M059J (cell line): ENCODE measurements at regions not wholly inside any gene's neighbourhood (a gene's known extent, or its start where the extent isn't known, plus 50 kb on each side); places are given as distances from the start of the nearest gene placed in this dataset.
"Not testable (repeated sequence)": the region's sequence is repeated elsewhere in the genome, so short reads cannot be mapped to it uniquely, and the experiment has no call there.

Experiments used
- DNase-seq: peaks from one replicate; pipeline ENCODE4 v3.0.0-alpha.2; 2012; ENCODE audit warnings: low read depth

GRCh38 chr1:164423136-164423535, 135.8 kb upstream of the PBX1 start:
- no peak for DNase-seq

GRCh38 chr1:164433141-164433817, 125.7 kb upstream of the PBX1 start:
- no peak for DNase-seq

- no peak for DNase-seq
Measured at GRCh38 chr1:164433818-164434170, 125.2 kb upstream of the PBX1 start.

- DNase-seq: peak; percentile 28
Measured at GRCh38 chr1:164440232-164440631, 118.8 kb upstream of the PBX1 start.

GRCh38 chr1:164443166-164443565, 115.8 kb upstream of the PBX1 start:
- DNase-seq: no peak

GRCh38 chr1:164443836-164444235, 115.1 kb upstream of the PBX1 start:
- no peak for DNase-seq

GRCh38 chr1:164446020-164446419, 113.0 kb upstream of the PBX1 start:
- DNase-seq: no peak

- DNase-seq: no peak
Measured at GRCh38 chr1:164452549-164452948, 106.4 kb upstream of the PBX1 start.

- DNase-seq: no peak
Measured at GRCh38 chr1:164456272-164456671, 102.7 kb upstream of the PBX1 start.

GRCh38 chr1:164459176-164459575, 99.8 kb upstream of the PBX1 start:
- not testable (repeated sequence) for DNase-seq

GRCh38 chr1:164466001-164466421, 93.0 kb upstream of the PBX1 start:
- DNase-seq: no peak

- DNase-seq: peak; percentile 16
Measured at GRCh38 chr1:164466429-164466828, 92.6 kb upstream of the PBX1 start.

GRCh38 chr1:164470996-164471395, 88.0 kb upstream of the PBX1 start:
- DNase-seq: no peak

- no peak for DNase-seq
Measured at GRCh38 chr1:164472841-164473240, 86.1 kb upstream of the PBX1 start.

GRCh38 chr1:164473544-164473943, 85.4 kb upstream of the PBX1 start:
- no peak for DNase-seq

- no peak for DNase-seq
Measured at GRCh38 chr1:164475834-164476233, 83.2 kb upstream of the PBX1 start.

- DNase-seq: no peak
Measured at GRCh38 chr1:164477343-164477742, 81.6 kb upstream of the PBX1 start.

GRCh38 chr1:164479242-164479641, 79.7 kb upstream of the PBX1 start:
- DNase-seq: no peak

GRCh38 chr1:164480285-164480907, 78.6 kb upstream of the PBX1 start:
- DNase-seq: no peak

- DNase-seq: no peak
Measured at GRCh38 chr1:164495905-164496304, 63.1 kb upstream of the PBX1 start.

GRCh38 chr1:164498792-164499191, 60.2 kb upstream of the PBX1 start:
- DNase-seq: no peak

GRCh38 chr1:164504749-164505148, 54.2 kb upstream of the PBX1 start:
- DNase-seq: peak; percentile 20
